Prostate gland (tissue), 2 donors: ENCODE measurements at regions not wholly inside any gene's neighbourhood (a gene's known extent, or its start where the extent isn't known, plus 50 kb on each side); places are given as distances from the start of the nearest gene placed in this dataset.

ENCODE experiments used
- CTCF ChIP-seq, 4 experiments: fragments of 200-600 bp in 2 of 4; fragments of 450-650 bp in 2 of 4; sonication (generic) in 2 of 4; IDR thresholded peaks; 1 replicate in 3 of 4; 2 replicates in 1 of 4; pipeline ENCODE4 v1.5.1; 2016 to 2019; ENCODE audit warnings: antibody characterized with exemption in 4 of 4, mild to moderate bottlenecking in 2 of 4, moderate library complexity in 2 of 4
- POLR2A ChIP-seq: fragments of 450-650 bp; IDR thresholded peaks from one replicate; pipeline ENCODE4 v1.6.1; 2016; ENCODE audit warnings: antibody characterized with exemption, mild to moderate bottlenecking

- no peak for TF ChIP-seq CTCF (IDR thresholded peaks at IDR 0.05)
- TF ChIP-seq POLR2A: no peak
Measured at GRCh38 chr10:128981881-128982615, 485.0 kb upstream of the MGMT start.
